ENCODE measurements at regions not wholly inside any gene's neighbourhood (a gene's known extent, or its start where the extent isn't known, plus 50 kb on each side); places are given as distances from the start of the nearest gene placed in this dataset.
A peak's percentile ranks its signal among the peaks of the same experiment; 100 is the strongest.

DNA sequence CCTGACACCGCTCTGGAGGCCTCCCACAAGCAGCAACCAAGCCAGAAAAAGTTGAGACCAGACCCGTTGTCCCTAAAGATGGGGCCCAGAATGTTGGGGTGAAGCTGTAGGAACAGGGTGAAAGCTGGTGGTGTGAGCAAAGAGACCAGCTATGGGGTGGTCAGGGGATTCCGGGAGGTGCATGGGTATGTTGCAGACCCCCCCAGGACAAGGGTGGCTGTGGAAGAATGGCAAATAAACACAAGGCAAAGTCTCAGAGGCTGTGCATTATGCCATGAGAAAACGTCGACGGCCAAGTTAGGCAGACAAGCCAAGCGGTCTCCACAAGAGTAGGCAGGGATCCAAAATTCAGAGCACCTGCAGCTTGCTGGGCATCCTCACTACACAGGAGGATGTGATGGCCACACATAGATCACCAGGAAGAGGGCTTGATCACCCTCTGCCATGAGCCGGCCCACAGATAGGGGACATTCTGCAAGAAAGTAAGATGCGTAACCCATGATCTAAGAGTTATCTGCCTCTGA, 58.8 kb upstream of the KCNA1 start:
- Mint-ChIP-seq H3K27me3 (no peaks in the 10 kb centered on the region), H3K36me3 (no peaks in the 10 kb centered on the region), H3K4me1 (ENCODE audit: low read depth) (peaks cover 4% of the 10 kb centered on the region), H3K9me3 (ENCODE audit: low read depth) (no peaks in the 10 kb centered on the region), H3K27ac (no peak overlapping the region), H3K4me3 (no peak overlapping the region)

GRCh38 chr12:4852308-4852707, 57.4 kb upstream of the KCNA1 start:
- Mint-ChIP-seq H3K27ac (no peak overlapping the region), H3K4me1 (ENCODE audit: low read depth) (peaks cover 4% of the 10 kb centered on the region), H3K4me3 (no peak overlapping the region)

GRCh38 chr12:4852911-4853310, 56.8 kb upstream of the KCNA1 start:
- Mint-ChIP-seq H3K27ac (no peak overlapping the region), H3K27me3 (peaks cover 3% of the 10 kb centered on the region), H3K4me1 (ENCODE audit: low read depth) (peaks cover 8% of the 10 kb centered on the region), H3K36me3 (no peaks in the 10 kb centered on the region), H3K9me3 (ENCODE audit: low read depth) (no peaks in the 10 kb centered on the region), H3K4me3 (no peak overlapping the region)

More at GRCh38 chr12:4852308-4852707, 57.4 kb upstream of the KCNA1 start:
- Mint-ChIP-seq H3K27me3 (no peaks in the 10 kb centered on the region), H3K9me3 (ENCODE audit: low read depth) (no peaks in the 10 kb centered on the region), H3K36me3 (no peaks in the 10 kb centered on the region)

- Mint-ChIP-seq H3K9me3 (ENCODE audit: low read depth) (no peaks in the 10 kb centered on the region), H3K4me1 (ENCODE audit: low read depth) (peaks cover 15% of the 10 kb centered on the region), H3K27me3 (peaks cover 10% of the 10 kb centered on the region), H3K4me3 (no peak overlapping the region), H3K36me3 (no peaks in the 10 kb centered on the region), H3K27ac (no peak overlapping the region)
These were observed 54.4 kb upstream of the KCNA1 start for GRCh38 chr12:4855121-4855924.

GRCh38 chr12:4856596-4856995, 53.1 kb upstream of the KCNA1 start:
- Mint-ChIP-seq H3K27me3 (peaks cover 12% of the 10 kb centered on the region), H3K4me1 (ENCODE audit: low read depth) (peaks cover 15% of the 10 kb centered on the region), H3K36me3 (no peaks in the 10 kb centered on the region), H3K9me3 (ENCODE audit: low read depth) (no peaks in the 10 kb centered on the region), H3K27ac (no peak overlapping the region), H3K4me3 (no peak overlapping the region)

GRCh38 chr12:4857472-4858291, 52.0 kb upstream of the KCNA1 start:
- Mint-ChIP-seq H3K9me3 (ENCODE audit: low read depth) (no peaks in the 10 kb centered on the region), H3K27me3 (peaks cover 14% of the 10 kb centered on the region), H3K4me3 (peak overlapping the region; percentile 74), H3K36me3 (no peaks in the 10 kb centered on the region), H3K4me1 (ENCODE audit: low read depth) (peaks cover 15% of the 10 kb centered on the region), H3K27ac (no peak overlapping the region)

DNA sequence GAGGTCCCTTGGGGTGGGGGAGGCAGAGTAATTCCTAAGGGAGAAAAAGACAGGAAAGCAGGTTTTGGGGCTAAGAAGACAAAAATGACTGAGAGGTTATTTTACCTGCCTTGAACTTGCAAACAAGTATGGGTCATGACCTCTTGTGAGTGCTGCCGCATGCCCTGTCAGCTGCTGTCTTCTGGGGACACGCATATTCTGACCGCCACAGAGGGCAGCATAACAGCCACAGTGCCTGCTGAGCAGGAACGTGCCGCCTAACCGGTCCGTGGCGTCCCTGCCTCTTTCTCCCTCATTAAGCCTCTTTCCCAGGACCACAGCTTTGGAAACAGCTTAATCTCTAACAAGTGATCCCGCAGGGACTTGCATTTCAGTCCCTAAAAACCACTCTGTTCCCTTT, 51.3 kb upstream of the KCNA1 start:
- no peaks in the 10 kb centered on the region for H3K9me3 Mint-ChIP-seq (ENCODE audit: low read depth)
- H3K4me3 Mint-ChIP-seq: peak overlapping the region; percentile 74
- peaks cover 14% of the 10 kb centered on the region for H3K27me3 Mint-ChIP-seq
- no peaks in the 10 kb centered on the region for H3K36me3 Mint-ChIP-seq
- H3K4me1 Mint-ChIP-seq (ENCODE audit: low read depth): peaks cover 15% of the 10 kb centered on the region
- no peak overlapping the region for H3K27ac Mint-ChIP-seq

DNA sequence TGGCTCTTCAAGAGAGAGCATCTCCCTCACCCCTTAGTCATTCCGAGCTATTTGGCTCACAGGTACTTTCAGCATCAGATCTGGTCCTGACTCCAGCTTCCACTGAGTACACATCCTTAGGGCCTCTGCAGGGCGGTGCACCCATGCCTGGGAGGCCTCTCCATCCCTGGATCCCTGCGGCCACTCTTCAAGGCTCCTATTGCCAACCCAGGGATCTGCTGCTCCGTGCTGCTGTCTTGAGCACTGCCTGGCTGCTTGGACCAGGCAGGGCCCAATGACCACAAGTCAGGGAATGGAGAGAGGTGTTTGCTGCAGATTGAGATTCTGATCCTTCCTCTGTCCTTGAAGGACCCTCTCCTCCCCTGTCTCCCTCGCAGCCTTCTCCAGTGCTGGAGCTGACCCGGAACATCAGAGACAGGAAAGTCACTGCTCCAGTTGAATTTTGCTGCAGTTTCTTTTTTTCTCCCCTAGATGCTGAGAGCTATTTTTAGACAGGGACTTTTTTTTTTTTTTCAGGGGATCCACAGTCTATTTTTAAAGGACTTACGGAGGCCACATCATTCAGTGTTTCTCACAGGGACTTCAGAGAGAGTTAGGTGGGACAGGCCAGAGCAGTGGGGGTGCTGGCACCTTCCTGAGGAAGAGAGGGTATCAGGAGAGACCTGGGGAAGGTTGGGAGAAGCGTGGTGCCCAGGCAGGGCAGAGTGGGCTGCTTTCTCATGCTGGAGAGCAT, 50.1 kb upstream of the KCNA1 start:
- Mint-ChIP-seq H3K27me3 (peaks cover 16% of the 10 kb centered on the region), H3K4me1 (ENCODE audit: low read depth) (peaks cover 15% of the 10 kb centered on the region), H3K4me3 (no peak overlapping the region), H3K27ac (no peak overlapping the region), H3K36me3 (no peaks in the 10 kb centered on the region), H3K9me3 (ENCODE audit: low read depth) (no peaks in the 10 kb centered on the region)
